ENCODE measurements at regions not wholly inside any gene's neighbourhood (a gene's known extent, or its start where the extent isn't known, plus 50 kb on each side); places are given as distances from the start of the nearest gene placed in this dataset.
A peak's percentile ranks its signal among the peaks of the same experiment; 100 is the strongest.
"Not testable (repeated sequence)": the region's sequence is repeated elsewhere in the genome, so short reads cannot be mapped to it uniquely, and the experiment has no call there.

GRCh38 chr3:8001307-8001706, 500.3 kb upstream of the LMCD1 start:
- DNase-seq (no peak), ATAC-seq (no peak)
- H3K4me3 Mint-ChIP-seq = no peak overlapping the region
- H3K36me3 Mint-ChIP-seq (ENCODE audit: insufficient read depth) = no peaks in the 10 kb centered on the region
- no peaks in the 10 kb centered on the region for H3K27me3 Mint-ChIP-seq (ENCODE audit: low read depth)
- H3K4me1 Mint-ChIP-seq (ENCODE audit: low read depth) = no peaks in the 10 kb centered on the region
- H3K9me3 Mint-ChIP-seq = no peaks in the 10 kb centered on the region

- H3K27me3 Mint-ChIP-seq (ENCODE audit: low read depth) = no peaks in the 10 kb centered on the region
- no peaks in the 10 kb centered on the region for H3K36me3 Mint-ChIP-seq (ENCODE audit: insufficient read depth)
- H3K4me1 Mint-ChIP-seq (ENCODE audit: low read depth) = no peaks in the 10 kb centered on the region
- DNase-seq (no peak), ATAC-seq (no peak)
- H3K4me3 Mint-ChIP-seq = no peak overlapping the region
- no peaks in the 10 kb centered on the region for H3K9me3 Mint-ChIP-seq
Observed at GRCh38 chr3:8001712-8002111, 499.9 kb upstream of the LMCD1 start.

GRCh38 chr3:8011902-8012301, 489.7 kb upstream of the LMCD1 start:
- no peak for ATAC-seq
- Mint-ChIP-seq H3K9me3 (no peaks in the 10 kb centered on the region), H3K4me3 (no peak overlapping the region), H3K36me3 (ENCODE audit: insufficient read depth) (no peaks in the 10 kb centered on the region), H3K27me3 (ENCODE audit: low read depth) (no peaks in the 10 kb centered on the region), H3K4me1 (ENCODE audit: low read depth) (no peaks in the 10 kb centered on the region)
- no peak for DNase-seq

- no peaks in the 10 kb centered on the region for H3K27me3 Mint-ChIP-seq (ENCODE audit: low read depth)
- ATAC-seq = no peak
- no peaks in the 10 kb centered on the region for H3K4me1 Mint-ChIP-seq (ENCODE audit: low read depth)
- no peak for DNase-seq
- no peak overlapping the region for H3K4me3 Mint-ChIP-seq
- peaks cover 15% of the 10 kb centered on the region for H3K9me3 Mint-ChIP-seq
- H3K36me3 Mint-ChIP-seq (ENCODE audit: insufficient read depth) = no peaks in the 10 kb centered on the region
Observed at GRCh38 chr3:8020047-8020841, 481.4 kb upstream of the LMCD1 start.

- Mint-ChIP-seq H3K9me3 (peaks cover 9% of the 10 kb centered on the region), H3K36me3 (ENCODE audit: insufficient read depth) (no peaks in the 10 kb centered on the region), H3K27me3 (ENCODE audit: low read depth) (no peaks in the 10 kb centered on the region), H3K4me3 (no peak overlapping the region), H3K4me1 (ENCODE audit: low read depth) (no peaks in the 10 kb centered on the region)
- ATAC-seq (no peak), DNase-seq (no peak)
Observed at GRCh38 chr3:8027954-8028353, 473.7 kb upstream of the LMCD1 start.

- Mint-ChIP-seq H3K4me1 (ENCODE audit: low read depth) (no peaks in the 10 kb centered on the region), H3K4me3 (no peak overlapping the region), H3K9me3 (no peaks in the 10 kb centered on the region), H3K27me3 (ENCODE audit: low read depth) (no peaks in the 10 kb centered on the region), H3K36me3 (ENCODE audit: insufficient read depth) (no peaks in the 10 kb centered on the region)
- ATAC-seq = no peak
- DNase-seq = no peak
Observed at GRCh38 chr3:8050283-8050682, 451.3 kb upstream of the LMCD1 start.

- Mint-ChIP-seq H3K4me3 (no peak overlapping the region), H3K9me3 (no peaks in the 10 kb centered on the region), H3K27me3 (ENCODE audit: low read depth) (no peaks in the 10 kb centered on the region), H3K36me3 (ENCODE audit: insufficient read depth) (no peaks in the 10 kb centered on the region), H3K4me1 (ENCODE audit: low read depth) (no peaks in the 10 kb centered on the region)
- DNase-seq = no peak
- ATAC-seq = no peak
Observed at GRCh38 chr3:8052659-8053058, 449.0 kb upstream of the LMCD1 start.

- H3K9me3 Mint-ChIP-seq; H3K4me1 Mint-ChIP-seq (ENCODE audit: low read depth); ATAC-seq; DNase-seq; H3K4me3 Mint-ChIP-seq; H3K27me3 Mint-ChIP-seq (ENCODE audit: low read depth); H3K36me3 Mint-ChIP-seq (ENCODE audit: insufficient read depth): not testable (repeated sequence)
Observed at GRCh38 chr3:8068135-8068534, 433.5 kb upstream of the LMCD1 start.

- no peaks in the 10 kb centered on the region for H3K9me3 Mint-ChIP-seq
- H3K36me3 Mint-ChIP-seq (ENCODE audit: insufficient read depth) = no peaks in the 10 kb centered on the region
Observed at GRCh38 chr3:8069471-8069870, 432.2 kb upstream of the LMCD1 start.

GRCh38 chr3:8070011-8070410, 431.6 kb upstream of the LMCD1 start:
- no peaks in the 10 kb centered on the region for H3K4me1 Mint-ChIP-seq (ENCODE audit: low read depth)
- ATAC-seq = no peak
- H3K36me3 Mint-ChIP-seq (ENCODE audit: insufficient read depth) = no peaks in the 10 kb centered on the region
- no peak for DNase-seq
- H3K4me3 Mint-ChIP-seq = no peak overlapping the region
- H3K9me3 Mint-ChIP-seq = no peaks in the 10 kb centered on the region
- H3K27me3 Mint-ChIP-seq (ENCODE audit: low read depth) = no peaks in the 10 kb centered on the region

More at GRCh38 chr3:8069471-8069870, 432.2 kb upstream of the LMCD1 start:
- Mint-ChIP-seq H3K27me3 (ENCODE audit: low read depth) (no peaks in the 10 kb centered on the region), H3K4me3 (no peak overlapping the region), H3K4me1 (ENCODE audit: low read depth) (no peaks in the 10 kb centered on the region)
- DNase-seq = no peak
- ATAC-seq = no peak

- not testable (repeated sequence) for DNase-seq; H3K36me3 Mint-ChIP-seq (ENCODE audit: insufficient read depth); H3K9me3 Mint-ChIP-seq; H3K4me1 Mint-ChIP-seq (ENCODE audit: low read depth); H3K4me3 Mint-ChIP-seq; ATAC-seq; H3K27me3 Mint-ChIP-seq (ENCODE audit: low read depth)
Observed at GRCh38 chr3:8074740-8075139, 426.9 kb upstream of the LMCD1 start.

- H3K36me3 Mint-ChIP-seq (ENCODE audit: insufficient read depth) = no peaks in the 10 kb centered on the region
- H3K9me3 Mint-ChIP-seq = no peaks in the 10 kb centered on the region
- no peaks in the 10 kb centered on the region for H3K4me1 Mint-ChIP-seq (ENCODE audit: low read depth)
- ATAC-seq = no peak
- H3K4me3 Mint-ChIP-seq = no peak overlapping the region
- H3K27me3 Mint-ChIP-seq (ENCODE audit: low read depth) = no peaks in the 10 kb centered on the region
- DNase-seq = no peak
Observed at GRCh38 chr3:8077126-8077525, 424.5 kb upstream of the LMCD1 start.

- H3K4me1 Mint-ChIP-seq (ENCODE audit: low read depth) = peaks cover 6% of the 10 kb centered on the region
Observed at GRCh38 chr3:8080464-8080863, 421.2 kb upstream of the LMCD1 start.

GRCh38 chr3:8085498-8085897, 416.1 kb upstream of the LMCD1 start:
- Mint-ChIP-seq H3K9me3 (peaks cover 3% of the 10 kb centered on the region), H3K4me1 (ENCODE audit: low read depth) (peaks cover 6% of the 10 kb centered on the region), H3K27me3 (ENCODE audit: low read depth) (no peaks in the 10 kb centered on the region), H3K4me3 (no peak overlapping the region), H3K36me3 (ENCODE audit: insufficient read depth) (no peaks in the 10 kb centered on the region)
- DNase-seq (no peak), ATAC-seq (peak in 1 of 2 donors; percentile 40)

More at GRCh38 chr3:8080464-8080863, 421.2 kb upstream of the LMCD1 start:
- no peak for DNase-seq
- H3K36me3 Mint-ChIP-seq (ENCODE audit: insufficient read depth) = no peaks in the 10 kb centered on the region
- ATAC-seq = no peak
- H3K9me3 Mint-ChIP-seq = peaks cover 3% of the 10 kb centered on the region
- H3K27me3 Mint-ChIP-seq (ENCODE audit: low read depth) = no peaks in the 10 kb centered on the region
- H3K4me3 Mint-ChIP-seq = no peak overlapping the region

GRCh38 chr3:8087951-8088350, 413.7 kb upstream of the LMCD1 start:
- H3K27me3 Mint-ChIP-seq (ENCODE audit: low read depth) = no peaks in the 10 kb centered on the region
- H3K36me3 Mint-ChIP-seq (ENCODE audit: insufficient read depth) = no peaks in the 10 kb centered on the region
- H3K9me3 Mint-ChIP-seq = peaks cover 3% of the 10 kb centered on the region
- H3K4me1 Mint-ChIP-seq (ENCODE audit: low read depth) = peaks cover 6% of the 10 kb centered on the region
- DNase-seq = no peak
- no peak for ATAC-seq
- H3K4me3 Mint-ChIP-seq = no peak overlapping the region
